ENCODE measurements at regions not wholly inside any gene's neighbourhood (a gene's known extent, or its start where the extent isn't known, plus 50 kb on each side); places are given as distances from the start of the nearest gene placed in this dataset.

GRCh38 chr18:54696616-54697293 lies 105.7 kb downstream of the DYNAP start:
- TF ChIP-seq CTCF (IDR thresholded peaks at IDR 0.05; ENCODE audit: low read depth, low read length, missing input control), result no peak
- no peak for TF ChIP-seq YY1 (IDR thresholded peaks at IDR 0.05)
- no peak for TF ChIP-seq RAD21 (IDR thresholded peaks at IDR 0.05)
- TF ChIP-seq SP1 (IDR thresholded peaks at IDR 0.05), result no peak
- TF ChIP-seq ZBTB33 (IDR thresholded peaks at IDR 0.05), result no peak
- no peak for TF ChIP-seq MAX (IDR thresholded peaks at IDR 0.05)
- TF ChIP-seq RXRA (IDR thresholded peaks at IDR 0.05), result no peak
- no peak for TF ChIP-seq HNF4A (conservative IDR thresholded peaks at IDR 0.05)
- TF ChIP-seq EGR1 (IDR thresholded peaks at IDR 0.05; ENCODE audit: low read depth in 2 of 2), result no peak
- no peak for TF ChIP-seq GABPA (IDR thresholded peaks at IDR 0.05 in 1 of 2, conservative IDR thresholded peaks at IDR 0.05 in 1 of 2)
- TF ChIP-seq REST (IDR thresholded peaks at IDR 0.05), result no peak
- no peak for TF ChIP-seq JUND (IDR thresholded peaks at IDR 0.05)
- no peak for TF ChIP-seq TAF1 (conservative IDR thresholded peaks at IDR 0.05)
- no peak for TF ChIP-seq ATF3 (IDR thresholded peaks at IDR 0.05)

Measured in liver (tissue), 3 donors.